HUES64 (cell line): ENCODE measurements at regions not wholly inside any gene's neighbourhood (a gene's known extent, or its start where the extent isn't known, plus 50 kb on each side); places are given as distances from the start of the nearest gene placed in this dataset.

Experiments
- H3K27ac ChIP-seq: 2 replicates; pipeline ENCODE4 v1.7.0; 2013; ENCODE audit warnings: low read depth, low read length, inconsistent platforms
- H3K27me3 ChIP-seq: 2 replicates; pipeline ENCODE4 v1.6.1; 2013; ENCODE audit warnings: mild to moderate bottlenecking, low read length; ENCODE audit not compliant: insufficient read depth
- H3K36me3 ChIP-seq: 2 replicates; pipeline ENCODE4 v1.6.1; 2013; ENCODE audit warnings: mild to moderate bottlenecking, low read length; ENCODE audit not compliant: insufficient read depth
- H3K4me1 ChIP-seq: 2 replicates; pipeline ENCODE4 v1.6.1; 2013; ENCODE audit warnings: mild to moderate bottlenecking, low read length, moderate library complexity; ENCODE audit not compliant: insufficient read depth
- H3K4me3 ChIP-seq: 2 replicates; pipeline ENCODE4 v1.5.1; 2013; ENCODE audit warnings: mild to moderate bottlenecking, low read length, moderate library complexity
- H3K9ac ChIP-seq: 2 replicates; pipeline ENCODE4 v1.6.1; 2013; ENCODE audit warnings: mild to moderate bottlenecking, low read depth, low read length
- H3K9me3 ChIP-seq: 2 replicates; pipeline ENCODE4 v1.6.1; 2013; ENCODE audit warnings: low read depth, low read length; ENCODE audit not compliant: insufficient read depth
- WGBS: fragments of 150-250, 120-280 bp; methylation state at CpG from one replicate; pipeline ENCODE4 v1.1.7; 2013; ENCODE audit warnings: missing lambda C conversion rate; 5-methylcytosine and 5-hydroxymethylcytosine counted together

GRCh38 chr3:135310317-135310716 is 515.3 kb downstream of the EPHB1 start:
- H3K27me3 ChIP-seq: no peaks in the 10 kb centered on the region
- no peak overlapping the region for H3K4me3 ChIP-seq
- WGBS: 42% methylated on average over 4 of the region's 4 CpGs
- H3K27ac ChIP-seq: no peak overlapping the region
- no peak overlapping the region for H3K9ac ChIP-seq
- no peaks in the 10 kb centered on the region for H3K9me3 ChIP-seq
- no peaks in the 10 kb centered on the region for H3K36me3 ChIP-seq
- peaks cover 9% of the 10 kb centered on the region for H3K4me1 ChIP-seq

GRCh38 chr3:135311699-135312098 is 516.6 kb downstream of the EPHB1 start:
- Histone ChIP-seq H3K9me3 (no peaks in the 10 kb centered on the region), H3K4me1 (peaks cover 9% of the 10 kb centered on the region), H3K9ac (no peak overlapping the region), H3K36me3 (no peaks in the 10 kb centered on the region), H3K4me3 (no peak overlapping the region), H3K27ac (no peak overlapping the region), H3K27me3 (no peaks in the 10 kb centered on the region)
- 88% methylated on average over 5 of the region's 5 CpGs for WGBS

- no peak overlapping the region for H3K4me3 ChIP-seq
- H3K4me1 ChIP-seq: peaks cover 9% of the 10 kb centered on the region
- no peak overlapping the region for H3K9ac ChIP-seq
- no peak overlapping the region for H3K27ac ChIP-seq
- no peaks in the 10 kb centered on the region for H3K36me3 ChIP-seq
- H3K27me3 ChIP-seq: no peaks in the 10 kb centered on the region
- H3K9me3 ChIP-seq: no peaks in the 10 kb centered on the region
- WGBS: 100% methylated on average over 1 of the region's 1 CpG
These were observed 519.2 kb downstream of the EPHB1 start for GRCh38 chr3:135314237-135314636.

GRCh38 chr3:135324301-135324700 is 529.2 kb downstream of the EPHB1 start:
- 53% methylated on average over 4 of the region's 5 CpGs for WGBS
- H3K4me1 ChIP-seq: no peaks in the 10 kb centered on the region
- no peaks in the 10 kb centered on the region for H3K36me3 ChIP-seq
- H3K4me3 ChIP-seq: no peak overlapping the region
- no peak overlapping the region for H3K27ac ChIP-seq
- H3K9ac ChIP-seq: no peak overlapping the region
- H3K27me3 ChIP-seq: no peaks in the 10 kb centered on the region
- H3K9me3 ChIP-seq: no peaks in the 10 kb centered on the region

GRCh38 chr3:135325096-135325495 is 530.0 kb downstream of the EPHB1 start:
- no peak overlapping the region for H3K27ac ChIP-seq
- no peaks in the 10 kb centered on the region for H3K9me3 ChIP-seq
- no peaks in the 10 kb centered on the region for H3K27me3 ChIP-seq
- WGBS: 93% methylated on average over 1 of the region's 1 CpG
- no peaks in the 10 kb centered on the region for H3K36me3 ChIP-seq
- H3K9ac ChIP-seq: no peak overlapping the region
- H3K4me1 ChIP-seq: no peaks in the 10 kb centered on the region
- H3K4me3 ChIP-seq: no peak overlapping the region

GRCh38 chr3:135325726-135326235 is 530.7 kb downstream of the EPHB1 start:
- 80% methylated on average over 6 of the region's 6 CpGs for WGBS
- no peaks in the 10 kb centered on the region for H3K4me1 ChIP-seq
- no peak overlapping the region for H3K9ac ChIP-seq
- no peaks in the 10 kb centered on the region for H3K9me3 ChIP-seq
- H3K27me3 ChIP-seq: no peaks in the 10 kb centered on the region
- H3K27ac ChIP-seq: no peak overlapping the region
- H3K4me3 ChIP-seq: no peak overlapping the region
- H3K36me3 ChIP-seq: no peaks in the 10 kb centered on the region

- Histone ChIP-seq H3K36me3 (no peaks in the 10 kb centered on the region), H3K4me1 (no peaks in the 10 kb centered on the region), H3K9ac (no peak overlapping the region), H3K9me3 (no peaks in the 10 kb centered on the region), H3K27me3 (no peaks in the 10 kb centered on the region), H3K27ac (no peak overlapping the region), H3K4me3 (no peak overlapping the region)
- 100% methylated on average over 1 of the region's 1 CpG for WGBS
These were observed 531.8 kb downstream of the EPHB1 start for GRCh38 chr3:135326851-135327250.

GRCh38 chr3:135328036-135328435 is 533.0 kb downstream of the EPHB1 start:
- H3K27ac ChIP-seq: no peak overlapping the region
- no peaks in the 10 kb centered on the region for H3K4me1 ChIP-seq
- H3K9me3 ChIP-seq: no peaks in the 10 kb centered on the region
- no peak overlapping the region for H3K9ac ChIP-seq
- H3K4me3 ChIP-seq: no peak overlapping the region
- H3K36me3 ChIP-seq: no peaks in the 10 kb centered on the region
- no peaks in the 10 kb centered on the region for H3K27me3 ChIP-seq
- WGBS: 87% methylated on average over 5 of the region's 5 CpGs

- Histone ChIP-seq H3K27ac (no peak overlapping the region), H3K36me3 (no peaks in the 10 kb centered on the region), H3K4me1 (no peaks in the 10 kb centered on the region), H3K9ac (no peak overlapping the region), H3K27me3 (no peaks in the 10 kb centered on the region), H3K9me3 (no peaks in the 10 kb centered on the region), H3K4me3 (no peak overlapping the region)
- 92% methylated on average over 2 of the region's 2 CpGs for WGBS
These were observed 534.4 kb downstream of the EPHB1 start for GRCh38 chr3:135329479-135329878.

GRCh38 chr3:135337192-135337591 is 542.1 kb downstream of the EPHB1 start:
- Histone ChIP-seq H3K9ac (no peak overlapping the region), H3K36me3 (no peaks in the 10 kb centered on the region), H3K4me3 (no peak overlapping the region), H3K27me3 (no peaks in the 10 kb centered on the region), H3K4me1 (no peaks in the 10 kb centered on the region), H3K27ac (no peak overlapping the region), H3K9me3 (no peaks in the 10 kb centered on the region)
- WGBS: 75% methylated on average over 1 of the region's 1 CpG

GRCh38 chr3:135348690-135349089 is 553.6 kb downstream of the EPHB1 start:
- H3K27ac ChIP-seq: no peak overlapping the region
- no peak overlapping the region for H3K4me3 ChIP-seq
- H3K4me1 ChIP-seq: peaks cover 10% of the 10 kb centered on the region; the same call in 1 of the 2 replicates
- no peaks in the 10 kb centered on the region for H3K36me3 ChIP-seq
- WGBS: 92% methylated on average over 1 of the region's 1 CpG
- no peaks in the 10 kb centered on the region for H3K27me3 ChIP-seq
- no peaks in the 10 kb centered on the region for H3K9me3 ChIP-seq
- no peak overlapping the region for H3K9ac ChIP-seq

GRCh38 chr3:135349254-135349948 is 554.3 kb downstream of the EPHB1 start:
- H3K27me3 ChIP-seq: no peaks in the 10 kb centered on the region
- H3K4me1 ChIP-seq: peaks cover 10% of the 10 kb centered on the region; the same call in 1 of the 2 replicates
- no peak overlapping the region for H3K27ac ChIP-seq
- 90% methylated on average over 8 of the region's 8 CpGs for WGBS
- H3K36me3 ChIP-seq: no peaks in the 10 kb centered on the region
- no peak overlapping the region for H3K4me3 ChIP-seq
- no peaks in the 10 kb centered on the region for H3K9me3 ChIP-seq
- H3K9ac ChIP-seq: no peak overlapping the region
